Coronary artery (tissue), 2 donors: ENCODE measurements at regions not wholly inside any gene's neighbourhood (a gene's known extent, or its start where the extent isn't known, plus 50 kb on each side); places are given as distances from the start of the nearest gene placed in this dataset.

Experiments
- DNase-seq: peaks from one replicate; pipeline ENCODE4 v3.0.0-alpha.2; 2017; ENCODE audit warnings: low spot score
- H3K27ac ChIP-seq, 2 donors: fragments of 200-600 bp; sonication (generic); one replicate each; pipeline ENCODE4 v1.5.1; 2016 to 2019
- H3K4me3 ChIP-seq: fragments of 200-600 bp; sonication (generic); 2 replicates; pipeline ENCODE4 v1.5.1; 2016; ENCODE audit warnings: mild to moderate bottlenecking, moderate library complexity
- CTCF ChIP-seq: fragments of 200-600 bp; sonication (generic); IDR thresholded peaks from one replicate; pipeline ENCODE4 v1.5.1; 2019; ENCODE audit warnings: antibody characterized with exemption

- TF ChIP-seq CTCF = no peak
- Histone ChIP-seq H3K4me3 (no peak overlapping the region), H3K27ac (no peak overlapping the region)
- DNase-seq = no peak
These were observed 60.3 kb downstream of the ARHGAP35 start for GRCh38 chr19:46921071-46921470.

GRCh38 chr19:46922465-46922864 is 61.7 kb downstream of the ARHGAP35 start:
- DNase-seq = no peak
- TF ChIP-seq CTCF = no peak
- H3K27ac ChIP-seq = no peak overlapping the region
- H3K4me3 ChIP-seq = no peak overlapping the region

- no peak for TF ChIP-seq CTCF
- DNase-seq = no peak
- H3K4me3 ChIP-seq = peak overlapping the region; percentile 41
- peak overlapping the region in 1 of 2 donors; percentile 71 for H3K27ac ChIP-seq
These were observed 64.2 kb downstream of the ARHGAP35 start for GRCh38 chr19:46924874-46925547.

GRCh38 chr19:46925548-46925950 is 64.8 kb downstream of the ARHGAP35 start:
- no peak for TF ChIP-seq CTCF
- DNase-seq = no peak
- Histone ChIP-seq H3K27ac (peak overlapping the region in 1 of 2 donors; percentile 71), H3K4me3 (peak overlapping the region; percentile 41)

- no peak for DNase-seq
- TF ChIP-seq CTCF = no peak
- Histone ChIP-seq H3K27ac (peak overlapping the region; percentile 20 to 72), H3K4me3 (peak overlapping the region; percentile 1)
These were observed 65.6 kb downstream of the ARHGAP35 start for GRCh38 chr19:46926170-46927071.

- DNase-seq = no peak
- TF ChIP-seq CTCF = no peak
- Histone ChIP-seq H3K4me3 (peak overlapping the region; percentile 1), H3K27ac (peak overlapping the region; percentile 20 to 72)
These were observed 66.3 kb downstream of the ARHGAP35 start for GRCh38 chr19:46927106-46927505.
